A549 (cell line): ENCODE measurements at regions not wholly inside any gene's neighbourhood (a gene's known extent, or its start where the extent isn't known, plus 50 kb on each side); places are given as distances from the start of the nearest gene placed in this dataset.

Experiments used
- CHD2 ChIP-seq: fragments of 150-350 bp; IDR thresholded peaks from 2 replicates; pipeline ENCODE4 v1.6.1; 2014; ENCODE audit warnings: low read length; ENCODE audit not compliant: partially characterized antibody
- HEYL ChIP-seq: fragments of 250-450 bp; sonication (Bioruptor Pico); IDR thresholded peaks from 2 replicates; pipeline ENCODE4 v1.8.0; 2021; ENCODE audit warnings: mild to moderate bottlenecking, moderate library complexity
- TP53 ChIP-seq: fragments of 250-450 bp; sonication (Bioruptor Pico); IDR thresholded peaks from 2 replicates; pipeline ENCODE4 v1.5.0; 2021; ENCODE audit warnings: mild to moderate bottlenecking, moderate library complexity
- TF ChIP-seq, protein P1 (sequence below): fragments of >200 bp; sonication (Bioruptor Twin); formaldehyde crosslinking; IDR thresholded peaks from 3 replicates; pipeline ENCODE4 v1.5.1; 2016

- TF ChIP-seq, protein P1, sequence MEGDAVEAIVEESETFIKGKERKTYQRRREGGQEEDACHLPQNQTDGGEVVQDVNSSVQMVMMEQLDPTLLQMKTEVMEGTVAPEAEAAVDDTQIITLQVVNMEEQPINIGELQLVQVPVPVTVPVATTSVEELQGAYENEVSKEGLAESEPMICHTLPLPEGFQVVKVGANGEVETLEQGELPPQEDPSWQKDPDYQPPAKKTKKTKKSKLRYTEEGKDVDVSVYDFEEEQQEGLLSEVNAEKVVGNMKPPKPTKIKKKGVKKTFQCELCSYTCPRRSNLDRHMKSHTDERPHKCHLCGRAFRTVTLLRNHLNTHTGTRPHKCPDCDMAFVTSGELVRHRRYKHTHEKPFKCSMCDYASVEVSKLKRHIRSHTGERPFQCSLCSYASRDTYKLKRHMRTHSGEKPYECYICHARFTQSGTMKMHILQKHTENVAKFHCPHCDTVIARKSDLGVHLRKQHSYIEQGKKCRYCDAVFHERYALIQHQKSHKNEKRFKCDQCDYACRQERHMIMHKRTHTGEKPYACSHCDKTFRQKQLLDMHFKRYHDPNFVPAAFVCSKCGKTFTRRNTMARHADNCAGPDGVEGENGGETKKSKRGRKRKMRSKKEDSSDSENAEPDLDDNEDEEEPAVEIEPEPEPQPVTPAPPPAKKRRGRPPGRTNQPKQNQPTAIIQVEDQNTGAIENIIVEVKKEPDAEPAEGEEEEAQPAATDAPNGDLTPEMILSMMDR: no peak
- no peak for TF ChIP-seq HEYL (CRISPR knock-in tag)
- no peak for TF ChIP-seq CHD2
- TF ChIP-seq TP53: no peak
Measured at GRCh38 chr6:120083186-120083585, 733.6 kb upstream of the MAN1A1 start.
